ENCODE measurements at regions not wholly inside any gene's neighbourhood (a gene's known extent, or its start where the extent isn't known, plus 50 kb on each side); places are given as distances from the start of the nearest gene placed in this dataset.
"Not testable (repeated sequence)": the region's sequence is repeated elsewhere in the genome, so short reads cannot be mapped to it uniquely, and the experiment has no call there.

GRCh38 chr6:79808921-79809320 lies 138.4 kb downstream of the ELOVL4 start:
- no peak for DNase-seq

DNA sequence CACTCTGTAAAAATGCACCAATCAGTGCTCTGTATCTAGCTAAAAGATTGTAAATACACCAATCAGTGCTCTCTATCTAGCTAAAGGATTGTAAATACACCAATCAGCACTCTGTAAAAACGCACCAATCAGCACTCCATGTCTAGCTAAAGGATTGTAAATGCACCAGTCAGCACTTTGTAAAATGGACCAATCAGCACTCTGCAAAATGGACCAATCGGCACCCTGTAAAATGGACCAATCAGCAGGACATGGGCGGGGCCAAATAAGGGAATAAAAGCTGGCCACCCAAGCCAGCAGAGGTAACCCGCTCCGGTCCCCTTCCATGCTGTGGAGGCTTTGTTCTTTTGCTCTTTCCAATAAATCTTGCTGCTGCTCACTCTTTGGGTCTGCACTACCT lies 140.7 kb downstream of the ELOVL4 start:
- DNase-seq: not testable (repeated sequence)

DNA sequence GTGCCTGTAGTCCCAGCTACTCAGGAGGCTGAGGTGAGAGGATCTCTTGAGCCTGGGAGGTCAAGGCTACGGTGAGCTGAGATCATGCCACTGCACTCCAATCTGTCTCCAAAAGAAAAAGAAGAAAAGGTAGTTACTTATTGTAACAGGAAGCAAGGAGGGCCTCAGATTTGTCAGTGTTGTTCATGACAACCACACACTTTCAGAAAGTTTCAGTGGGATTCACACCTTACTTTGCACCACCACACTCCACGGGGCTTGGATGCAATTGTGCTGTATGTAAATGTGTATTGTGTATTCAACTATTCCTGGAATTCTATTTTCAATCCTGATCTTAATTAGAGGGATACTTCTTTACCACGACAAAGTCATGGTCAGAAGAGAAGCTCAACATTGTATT lies 142.6 kb downstream of the ELOVL4 start:
- no peak for DNase-seq

GRCh38 chr6:79803917-79804316 lies 143.4 kb downstream of the ELOVL4 start:
- no peak for DNase-seq

DNA sequence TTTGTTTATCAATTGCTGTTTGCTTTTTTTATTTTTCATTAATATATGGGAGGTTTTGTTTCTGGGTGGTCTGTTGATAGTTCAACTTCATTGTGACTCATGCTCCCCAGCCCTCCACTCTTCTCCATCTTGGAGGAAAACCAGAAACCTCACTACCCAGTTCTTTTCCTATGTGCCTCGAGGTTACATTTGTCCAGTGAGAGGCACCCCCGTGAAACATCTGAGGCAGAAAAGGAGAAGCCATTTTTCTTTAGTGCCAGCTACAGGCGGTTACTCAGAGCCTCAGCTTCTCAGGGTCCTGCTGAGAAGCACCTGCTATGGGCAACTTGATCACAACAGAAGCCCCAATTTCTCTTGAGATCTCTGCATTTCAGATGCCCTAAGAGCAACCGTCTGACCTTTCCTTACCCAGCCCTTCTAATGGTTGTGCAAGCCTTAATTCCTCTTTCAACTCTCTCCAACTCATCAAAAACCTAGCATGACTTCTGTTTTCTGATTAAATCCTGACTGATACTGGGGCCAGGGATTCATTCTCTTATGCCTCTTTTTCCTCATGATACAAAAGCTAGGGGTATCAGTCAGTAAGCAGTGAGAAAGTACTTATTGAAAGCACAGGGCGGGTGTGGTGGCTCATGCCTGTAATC lies 144.6 kb downstream of the ELOVL4 start:
- DNase-seq: no peak

- DNase-seq: no peak
These were observed 146.0 kb downstream of the ELOVL4 start for GRCh38 chr6:79801362-79801761.

- no peak for DNase-seq
These were observed 148.5 kb downstream of the ELOVL4 start for GRCh38 chr6:79798841-79799240.

- DNase-seq: no peak
These were observed 149.4 kb downstream of the ELOVL4 start for GRCh38 chr6:79797912-79798311.

GRCh38 chr6:79797163-79797764 lies 150.1 kb downstream of the ELOVL4 start:
- DNase-seq: no peak

DNA sequence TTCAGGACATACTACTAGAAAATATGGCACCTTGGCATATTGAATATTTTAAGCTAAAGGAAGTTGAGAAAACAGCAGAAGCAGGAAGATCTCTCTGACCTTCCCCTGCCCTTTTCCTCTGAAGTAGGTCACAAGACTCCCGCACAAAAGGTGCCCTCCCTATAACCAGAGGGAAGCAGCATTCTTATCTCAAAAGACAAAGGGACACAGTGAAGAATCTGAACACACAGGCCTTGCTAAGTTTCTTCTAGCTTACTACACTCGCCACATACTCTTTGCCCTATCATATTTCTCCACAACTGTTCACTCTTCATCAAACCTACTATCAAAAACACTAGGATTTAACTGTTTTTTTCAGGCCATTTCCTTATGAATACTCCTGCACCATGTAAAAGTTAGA lies 151.2 kb downstream of the ELOVL4 start:
- DNase-seq: no peak

GRCh38 chr6:79789896-79790295 lies 157.5 kb downstream of the ELOVL4 start:
- no peak for DNase-seq

- DNase-seq: no peak
These were observed 157.6 kb downstream of the SH3BGRL2 start for GRCh38 chr6:79788756-79789155.

DNA sequence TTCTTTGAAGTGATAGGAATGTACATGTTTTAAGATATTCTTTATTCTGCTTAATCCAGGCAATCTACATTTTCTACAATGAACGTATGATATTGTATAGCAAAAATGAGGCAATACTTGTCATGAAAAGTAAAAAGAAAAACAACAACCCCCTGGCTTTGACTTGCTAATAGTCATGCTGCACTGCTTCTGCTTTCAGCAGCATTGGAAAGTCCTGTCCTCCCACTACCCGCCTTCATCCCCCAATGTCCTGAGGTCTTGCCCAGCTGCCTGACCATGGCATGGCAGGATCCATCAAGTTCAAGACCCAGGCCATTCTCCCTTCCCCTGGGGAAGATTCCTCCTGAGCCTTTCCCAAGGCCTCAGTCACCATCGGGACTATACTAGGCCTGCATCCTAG lies 156.5 kb downstream of the SH3BGRL2 start:
- DNase-seq: no peak

DNA sequence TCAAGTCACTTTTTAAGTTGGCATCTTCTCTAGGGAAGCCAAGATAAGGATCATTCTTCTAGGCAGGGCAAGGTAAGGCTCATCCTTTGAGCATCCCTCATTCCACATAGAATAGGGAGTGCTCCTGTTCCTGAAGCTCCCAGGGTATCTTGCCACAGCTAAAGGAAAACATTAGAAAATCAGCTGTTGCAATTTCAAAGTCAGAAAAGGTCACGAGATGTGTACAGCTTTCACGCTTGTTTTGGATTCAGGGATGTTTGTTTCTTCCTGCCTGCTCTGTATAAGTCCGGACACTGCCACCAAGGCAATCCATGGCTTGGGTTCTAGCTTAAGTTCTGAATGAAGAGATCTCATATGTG lies 153.2 kb downstream of the SH3BGRL2 start:
- no peak for DNase-seq

- DNase-seq: no peak
These were observed 152.7 kb downstream of the SH3BGRL2 start for GRCh38 chr6:79783670-79784394.

DNA sequence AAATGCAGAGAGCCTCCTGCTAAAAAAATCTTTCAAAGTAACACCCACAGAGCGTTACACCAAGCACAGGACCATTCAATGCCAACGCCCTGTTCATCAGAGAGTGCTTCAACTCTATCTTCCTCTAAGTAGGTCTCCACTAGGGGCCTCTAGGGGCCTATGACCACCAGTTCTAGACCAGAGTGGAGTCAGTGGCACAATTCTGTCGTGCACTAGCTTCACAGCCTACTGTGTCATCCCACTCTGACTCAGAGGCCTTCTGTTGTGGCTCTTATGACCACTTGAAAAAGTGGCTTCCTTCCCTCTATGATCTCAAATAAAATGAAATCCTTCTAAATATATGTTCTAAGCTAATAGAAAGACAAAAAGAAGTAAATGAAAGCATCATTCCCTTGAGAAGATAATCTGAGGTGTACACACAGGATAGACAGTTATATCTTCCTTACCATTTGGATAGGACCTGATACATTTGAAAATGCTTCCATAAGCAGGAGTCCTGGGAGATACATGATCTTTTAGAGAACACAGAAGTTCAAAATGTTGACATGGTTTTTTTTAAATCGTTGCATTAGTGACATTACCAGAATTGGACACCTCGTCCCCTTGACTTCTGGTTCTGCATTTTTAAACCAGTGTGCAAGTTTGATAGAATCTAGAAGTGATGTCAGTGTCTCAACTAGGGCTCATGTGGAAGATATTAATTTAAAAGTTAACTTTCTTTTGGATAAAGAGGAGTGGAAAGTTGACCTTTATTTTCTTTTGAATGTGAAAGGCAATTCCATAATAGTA lies 151.9 kb downstream of the SH3BGRL2 start:
- no peak for DNase-seq

GRCh38 chr6:79781916-79782315 lies 150.8 kb downstream of the SH3BGRL2 start:
- no peak for DNase-seq

DNA sequence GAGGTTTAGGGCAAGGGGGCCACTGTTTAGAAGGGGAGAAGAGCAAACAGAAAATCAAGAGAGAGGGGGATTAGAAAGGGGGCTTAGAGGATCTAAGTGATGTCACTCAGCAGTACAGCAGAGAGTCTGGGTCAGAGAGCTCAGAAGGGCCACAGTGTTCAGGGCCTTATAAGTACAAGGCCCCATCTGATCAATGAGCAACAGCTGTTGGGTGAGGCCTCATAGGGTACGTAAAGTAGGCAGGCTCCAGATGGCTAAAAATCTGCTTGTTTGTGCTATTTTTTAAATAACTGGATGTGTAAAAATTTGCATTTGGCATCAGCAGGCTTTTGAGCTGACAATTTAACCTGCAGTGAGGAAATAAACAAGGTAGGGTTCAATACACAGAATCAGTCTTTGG lies 149.8 kb downstream of the SH3BGRL2 start:
- no peak for DNase-seq

GRCh38 chr6:79778816-79779215 lies 147.7 kb downstream of the SH3BGRL2 start:
- no peak for DNase-seq

DNA sequence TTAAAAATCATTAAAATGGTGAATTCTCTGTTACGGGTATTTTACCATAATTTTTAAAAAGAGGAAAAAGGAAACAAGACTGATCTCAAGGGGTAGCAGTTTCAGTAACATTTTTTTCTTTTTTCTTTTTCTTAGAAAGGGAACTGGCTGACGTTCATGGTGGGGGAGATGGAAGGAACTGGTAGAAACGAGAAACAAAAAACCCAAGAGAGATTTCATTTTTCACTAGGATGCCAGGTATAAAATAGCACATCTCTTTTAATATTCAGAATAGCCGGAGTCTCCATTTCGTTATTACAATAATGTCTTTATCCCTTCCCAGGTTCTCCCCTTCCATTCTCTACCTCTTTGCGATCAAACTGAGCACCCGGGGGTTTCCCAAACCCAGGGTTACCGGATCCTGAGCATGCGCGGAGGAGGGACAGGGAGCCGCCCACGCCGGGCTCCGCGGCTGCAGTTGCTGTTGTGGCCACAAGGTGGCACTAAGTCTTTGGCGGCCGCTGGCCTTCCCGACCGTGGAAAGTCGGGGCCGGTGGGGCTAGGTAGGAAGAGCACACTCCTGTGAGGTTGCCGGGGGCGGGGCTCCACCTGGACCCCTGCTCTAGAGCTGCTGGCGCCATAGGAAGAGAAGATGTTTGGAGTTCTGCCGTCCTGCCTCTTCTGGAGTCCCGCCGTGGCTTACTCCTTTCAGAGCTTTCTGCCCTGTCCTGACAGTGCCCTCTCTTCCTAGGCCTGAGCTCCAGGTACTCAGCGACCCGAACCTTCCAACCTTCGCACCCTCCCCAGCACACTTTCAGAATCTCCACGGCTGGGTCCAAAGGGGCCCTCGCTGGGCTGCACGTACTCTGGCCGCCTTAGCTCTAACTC lies 146.8 kb downstream of the SH3BGRL2 start:
- peak; percentile 92 to 96 for DNase-seq

DNA sequence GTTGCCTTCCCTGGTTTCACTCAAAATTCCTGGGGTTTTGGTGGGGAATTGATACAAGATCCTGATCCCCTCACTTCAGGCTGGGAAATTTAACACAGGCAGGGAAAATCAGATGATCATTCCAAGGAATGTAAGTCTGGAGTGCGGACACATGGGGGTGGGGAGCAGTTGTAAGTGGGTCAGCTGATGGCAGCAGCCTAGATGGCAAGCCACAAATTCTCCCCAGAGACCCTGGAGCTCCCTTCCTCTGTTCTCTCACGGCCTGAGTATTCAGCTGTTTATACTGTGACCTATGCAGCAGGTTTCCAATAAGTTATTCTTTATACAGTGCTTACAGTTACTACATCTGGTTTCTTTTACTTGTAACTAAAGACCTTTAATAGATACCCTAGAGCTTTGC lies 144.9 kb downstream of the SH3BGRL2 start:
- no peak for DNase-seq

GRCh38 chr6:79775222-79775621 lies 144.1 kb downstream of the SH3BGRL2 start:
- DNase-seq: no peak

- no peak for DNase-seq
These were observed 133.6 kb downstream of the SH3BGRL2 start for GRCh38 chr6:79764747-79765146.
